ENCODE measurements at regions not wholly inside any gene's neighbourhood (a gene's known extent, or its start where the extent isn't known, plus 50 kb on each side); places are given as distances from the start of the nearest gene placed in this dataset.

DNA sequence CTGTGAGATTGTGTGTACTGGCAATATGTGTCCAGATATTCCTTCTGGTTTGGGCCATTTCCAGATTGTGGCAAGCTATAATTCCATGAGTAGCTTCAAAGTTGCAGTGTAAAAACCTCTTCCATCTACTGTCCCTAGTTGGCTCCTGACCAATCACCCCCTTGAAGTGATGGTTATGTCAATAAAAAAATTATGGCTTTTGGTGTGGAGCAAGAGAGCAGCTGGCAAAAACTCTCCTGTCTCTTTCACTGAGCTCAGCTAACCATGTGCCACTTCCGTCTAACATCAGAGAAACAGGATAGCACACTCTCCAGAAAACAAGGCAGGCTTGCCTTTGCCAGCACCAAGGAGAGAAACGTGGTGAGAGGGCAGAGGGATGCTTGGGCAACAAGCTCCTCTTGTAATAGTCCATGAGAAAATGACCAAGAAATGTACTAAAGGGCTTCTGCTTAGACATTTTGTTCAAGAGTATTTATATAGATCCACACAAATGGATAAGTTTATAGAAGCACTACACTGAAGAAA lies 914.4 kb upstream of the SEMA6A start:
- Histone ChIP-seq H3K9me3 (ENCODE audit: control insufficient read depth, insufficient read depth, low read length) (no peaks in the 10 kb centered on the region), H3K27me3 (ENCODE audit: control insufficient read depth, low read length) (no peaks in the 10 kb centered on the region), H3K27ac (ENCODE audit: low read depth, low read length) (no peak overlapping the region), H3K36me3 (ENCODE audit: control insufficient read depth, low read length) (no peaks in the 10 kb centered on the region), H3K4me1 (ENCODE audit: control insufficient read depth, low read length) (no peaks in the 10 kb centered on the region), H3K79me2 (ENCODE audit: control insufficient read depth, low read length) (no peaks in the 10 kb centered on the region), H3K4me3 (ENCODE audit: low read length) (no peak overlapping the region), H3F3A (ENCODE audit: control insufficient read depth, insufficient read depth) (no peaks in the 10 kb centered on the region), H4K20me1 (ENCODE audit: control insufficient read depth, insufficient read depth, low read depth, low read length) (no peaks in the 10 kb centered on the region), H3K4me2 (ENCODE audit: low read length) (no peak overlapping the region), H3K9me2 (replicated peaks; ENCODE audit: control insufficient read depth, low read length) (no peaks in the 10 kb centered on the region)
- TF ChIP-seq, protein P1, sequence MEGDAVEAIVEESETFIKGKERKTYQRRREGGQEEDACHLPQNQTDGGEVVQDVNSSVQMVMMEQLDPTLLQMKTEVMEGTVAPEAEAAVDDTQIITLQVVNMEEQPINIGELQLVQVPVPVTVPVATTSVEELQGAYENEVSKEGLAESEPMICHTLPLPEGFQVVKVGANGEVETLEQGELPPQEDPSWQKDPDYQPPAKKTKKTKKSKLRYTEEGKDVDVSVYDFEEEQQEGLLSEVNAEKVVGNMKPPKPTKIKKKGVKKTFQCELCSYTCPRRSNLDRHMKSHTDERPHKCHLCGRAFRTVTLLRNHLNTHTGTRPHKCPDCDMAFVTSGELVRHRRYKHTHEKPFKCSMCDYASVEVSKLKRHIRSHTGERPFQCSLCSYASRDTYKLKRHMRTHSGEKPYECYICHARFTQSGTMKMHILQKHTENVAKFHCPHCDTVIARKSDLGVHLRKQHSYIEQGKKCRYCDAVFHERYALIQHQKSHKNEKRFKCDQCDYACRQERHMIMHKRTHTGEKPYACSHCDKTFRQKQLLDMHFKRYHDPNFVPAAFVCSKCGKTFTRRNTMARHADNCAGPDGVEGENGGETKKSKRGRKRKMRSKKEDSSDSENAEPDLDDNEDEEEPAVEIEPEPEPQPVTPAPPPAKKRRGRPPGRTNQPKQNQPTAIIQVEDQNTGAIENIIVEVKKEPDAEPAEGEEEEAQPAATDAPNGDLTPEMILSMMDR (IDR thresholded peaks at IDR 0.05; ENCODE audit: low read depth, low read length, poor library complexity, severe bottlenecking): no peak
- no peak for TF ChIP-seq EZH2phosphoT487 (IDR thresholded peaks at IDR 0.05; ENCODE audit: borderline replicate concordance, low read length)

DNA sequence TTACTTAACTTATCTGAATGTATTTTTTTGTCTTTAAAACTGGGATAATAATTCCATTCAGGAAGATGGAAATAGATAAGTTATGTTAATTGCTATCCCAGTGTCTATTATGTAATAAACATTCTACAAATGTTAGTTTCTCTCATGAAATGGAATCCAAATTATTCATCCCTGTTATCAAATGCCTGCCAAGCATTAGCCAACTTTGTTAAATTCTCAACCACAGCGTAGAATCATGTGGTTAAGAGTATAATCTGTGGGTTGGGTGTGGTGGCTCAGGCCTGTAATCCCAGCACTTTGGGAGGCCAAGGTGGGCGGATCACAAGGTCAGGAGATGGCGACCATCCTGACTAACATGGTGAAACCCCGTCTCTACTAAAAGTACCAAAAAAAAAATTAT lies 912.9 kb upstream of the SEMA6A start:
- TF ChIP-seq, protein P1 (IDR thresholded peaks at IDR 0.05; ENCODE audit: low read depth, low read length, poor library complexity, severe bottlenecking): no peak
- TF ChIP-seq EZH2phosphoT487 (IDR thresholded peaks at IDR 0.05; ENCODE audit: borderline replicate concordance, low read length): no peak
- no peak overlapping the region for H3K4me2 ChIP-seq (ENCODE audit: low read length)
- H3F3A ChIP-seq (ENCODE audit: control insufficient read depth, insufficient read depth): no peaks in the 10 kb centered on the region
- no peaks in the 10 kb centered on the region for H3K27me3 ChIP-seq (ENCODE audit: control insufficient read depth, low read length)
- H4K20me1 ChIP-seq (ENCODE audit: control insufficient read depth, insufficient read depth, low read depth, low read length): no peaks in the 10 kb centered on the region
- H3K4me3 ChIP-seq (ENCODE audit: low read length): no peak overlapping the region
- no peaks in the 10 kb centered on the region for H3K36me3 ChIP-seq (ENCODE audit: control insufficient read depth, low read length)
- H3K27ac ChIP-seq (ENCODE audit: low read depth, low read length): no peak overlapping the region
- H3K9me3 ChIP-seq (ENCODE audit: control insufficient read depth, insufficient read depth, low read length): no peaks in the 10 kb centered on the region
- H3K79me2 ChIP-seq (ENCODE audit: control insufficient read depth, low read length): no peaks in the 10 kb centered on the region
- H3K4me1 ChIP-seq (ENCODE audit: control insufficient read depth, low read length): no peaks in the 10 kb centered on the region
- H3K9me2 ChIP-seq (replicated peaks; ENCODE audit: control insufficient read depth, low read length): no peaks in the 10 kb centered on the region

GRCh38 chr5:117486879-117487391 lies 912.3 kb upstream of the SEMA6A start:
- H3K9me3 ChIP-seq (ENCODE audit: control insufficient read depth, insufficient read depth, low read length): no peaks in the 10 kb centered on the region
- H3K4me2 ChIP-seq (ENCODE audit: low read length): no peak overlapping the region
- H3K4me1 ChIP-seq (ENCODE audit: control insufficient read depth, low read length): no peaks in the 10 kb centered on the region
- H3K79me2 ChIP-seq (ENCODE audit: control insufficient read depth, low read length): no peaks in the 10 kb centered on the region
- TF ChIP-seq EZH2phosphoT487 (IDR thresholded peaks at IDR 0.05; ENCODE audit: borderline replicate concordance, low read length): no peak
- H3K27ac ChIP-seq (ENCODE audit: low read depth, low read length): no peak overlapping the region
- no peak overlapping the region for H3K4me3 ChIP-seq (ENCODE audit: low read length)
- H3F3A ChIP-seq (ENCODE audit: control insufficient read depth, insufficient read depth): no peaks in the 10 kb centered on the region
- no peaks in the 10 kb centered on the region for H4K20me1 ChIP-seq (ENCODE audit: control insufficient read depth, insufficient read depth, low read depth, low read length)
- no peaks in the 10 kb centered on the region for H3K27me3 ChIP-seq (ENCODE audit: control insufficient read depth, low read length)
- H3K36me3 ChIP-seq (ENCODE audit: control insufficient read depth, low read length): no peaks in the 10 kb centered on the region
- no peaks in the 10 kb centered on the region for H3K9me2 ChIP-seq (replicated peaks; ENCODE audit: control insufficient read depth, low read length)

GRCh38 chr5:117486261-117486660 lies 911.6 kb upstream of the SEMA6A start:
- Histone ChIP-seq H3K27ac (ENCODE audit: low read depth, low read length) (no peak overlapping the region), H3K27me3 (ENCODE audit: control insufficient read depth, low read length) (no peaks in the 10 kb centered on the region), H3K4me3 (ENCODE audit: low read length) (no peak overlapping the region), H3K4me1 (ENCODE audit: control insufficient read depth, low read length) (no peaks in the 10 kb centered on the region), H3K79me2 (ENCODE audit: control insufficient read depth, low read length) (no peaks in the 10 kb centered on the region), H3K9me3 (ENCODE audit: control insufficient read depth, insufficient read depth, low read length) (no peaks in the 10 kb centered on the region), H3K4me2 (ENCODE audit: low read length) (no peak overlapping the region), H3F3A (ENCODE audit: control insufficient read depth, insufficient read depth) (no peaks in the 10 kb centered on the region), H3K36me3 (ENCODE audit: control insufficient read depth, low read length) (no peaks in the 10 kb centered on the region), H3K9me2 (replicated peaks; ENCODE audit: control insufficient read depth, low read length) (no peaks in the 10 kb centered on the region), H4K20me1 (ENCODE audit: control insufficient read depth, insufficient read depth, low read depth, low read length) (no peaks in the 10 kb centered on the region)
- TF ChIP-seq, protein P1 (IDR thresholded peaks at IDR 0.05; ENCODE audit: low read depth, low read length, poor library complexity, severe bottlenecking): no peak
